ENCODE measurements at regions not wholly inside any gene's neighbourhood (a gene's known extent, or its start where the extent isn't known, plus 50 kb on each side); places are given as distances from the start of the nearest gene placed in this dataset.

GRCh38 chr10:57959318-57960006, 308.2 kb downstream of the IPMK start:
- Histone ChIP-seq H3K4me2 (peak overlapping the region; percentile 14), H3K27ac (no peak overlapping the region), H2AFZ (no peak overlapping the region), H3K9me2 (replicated peaks; ENCODE audit: insufficient read depth) (no peaks in the 10 kb centered on the region), H3K4me1 (ENCODE audit: insufficient read depth) (peaks cover 15% of the 10 kb centered on the region), H3K9me3 (ENCODE audit: low read depth) (no peaks in the 10 kb centered on the region), H3K4me3 (no peak overlapping the region), H3K79me2 (no peaks in the 10 kb centered on the region), H3K36me3 (replicated peaks; ENCODE audit: insufficient read depth, low read depth) (no peaks in the 10 kb centered on the region), H3K27me3 (no peaks in the 10 kb centered on the region), H4K20me1 (ENCODE audit: insufficient read depth, poor library complexity, severe bottlenecking) (no peaks in the 10 kb centered on the region)
- TF ChIP-seq EZH2phosphoT487 (IDR thresholded peaks at IDR 0.05; ENCODE audit: low read depth, severe bottlenecking, unreplicated experiment), result no peak
- TF ChIP-seq EZH2 (IDR thresholded peaks at IDR 0.05; ENCODE audit: borderline replicate concordance), result no peak
- TF ChIP-seq CTCF (IDR thresholded peaks at IDR 0.05; ENCODE audit: poor library complexity), result no peak
- peak; percentile 24 for DNase-seq (ENCODE audit: low spot score)
- 29% methylated on average over 1 of the region's 1 CpG for WGBS (ENCODE audit: low lambda C conversion rate, missing lambda C conversion rate)

GRCh38 chr10:57955076-57955475, 312.6 kb downstream of the IPMK start:
- WGBS (ENCODE audit: low lambda C conversion rate, missing lambda C conversion rate), result 52% methylated on average over 2 of the region's 2 CpGs

GRCh38 chr10:57952741-57953140, 315.0 kb downstream of the IPMK start:
- WGBS (ENCODE audit: low lambda C conversion rate, missing lambda C conversion rate), result 39% methylated on average over 2 of the region's 2 CpGs
- no peak overlapping the region for H3K4me2 ChIP-seq
- H3K4me3 ChIP-seq, result no peak overlapping the region
- DNase-seq (ENCODE audit: low spot score), result no peak
- no peak overlapping the region for H3K27ac ChIP-seq
- H2AFZ ChIP-seq, result no peak overlapping the region
- no peaks in the 10 kb centered on the region for H3K9me3 ChIP-seq (ENCODE audit: low read depth)
- H4K20me1 ChIP-seq (ENCODE audit: insufficient read depth, poor library complexity, severe bottlenecking), result no peaks in the 10 kb centered on the region
- no peaks in the 10 kb centered on the region for H3K9me2 ChIP-seq (replicated peaks; ENCODE audit: insufficient read depth)
- H3K4me1 ChIP-seq (ENCODE audit: insufficient read depth), result no peaks in the 10 kb centered on the region
- H3K36me3 ChIP-seq (replicated peaks; ENCODE audit: insufficient read depth, low read depth), result no peaks in the 10 kb centered on the region
- TF ChIP-seq CTCF (IDR thresholded peaks at IDR 0.05; ENCODE audit: poor library complexity) (no peak), EZH2 (IDR thresholded peaks at IDR 0.05; ENCODE audit: borderline replicate concordance) (no peak), EZH2phosphoT487 (IDR thresholded peaks at IDR 0.05; ENCODE audit: low read depth, severe bottlenecking, unreplicated experiment) (no peak)
- H3K79me2 ChIP-seq, result no peaks in the 10 kb centered on the region
- H3K27me3 ChIP-seq, result no peaks in the 10 kb centered on the region

More at GRCh38 chr10:57955076-57955475, 312.6 kb downstream of the IPMK start:
- H3K79me2 ChIP-seq, result no peaks in the 10 kb centered on the region
- no peak for TF ChIP-seq EZH2 (IDR thresholded peaks at IDR 0.05; ENCODE audit: borderline replicate concordance)
- TF ChIP-seq EZH2phosphoT487 (IDR thresholded peaks at IDR 0.05; ENCODE audit: low read depth, severe bottlenecking, unreplicated experiment), result no peak
- no peak for TF ChIP-seq CTCF (IDR thresholded peaks at IDR 0.05; ENCODE audit: poor library complexity)
- no peaks in the 10 kb centered on the region for H3K36me3 ChIP-seq (replicated peaks; ENCODE audit: insufficient read depth, low read depth)
- H3K9me3 ChIP-seq (ENCODE audit: low read depth), result no peaks in the 10 kb centered on the region
- H3K27ac ChIP-seq, result no peak overlapping the region
- H2AFZ ChIP-seq, result no peak overlapping the region
- H3K4me2 ChIP-seq, result no peak overlapping the region
- no peaks in the 10 kb centered on the region for H3K9me2 ChIP-seq (replicated peaks; ENCODE audit: insufficient read depth)
- H3K4me1 ChIP-seq (ENCODE audit: insufficient read depth), result peaks cover 9% of the 10 kb centered on the region
- no peak overlapping the region for H3K4me3 ChIP-seq
- DNase-seq (ENCODE audit: low spot score), result no peak
- H3K27me3 ChIP-seq, result no peaks in the 10 kb centered on the region
- no peaks in the 10 kb centered on the region for H4K20me1 ChIP-seq (ENCODE audit: insufficient read depth, poor library complexity, severe bottlenecking)

Measured in hepatocyte (in vitro differentiated cells).